ENCODE measurements at regions not wholly inside any gene's neighbourhood (a gene's known extent, or its start where the extent isn't known, plus 50 kb on each side); places are given as distances from the start of the nearest gene placed in this dataset.

GRCh38 chr1:11338284-11338924, 65.4 kb downstream of the UBIAD1 start:
- no peak for DNase-seq (ENCODE audit: low read depth, low spot score)
- no peak overlapping the region for H3K27ac ChIP-seq

- H3K27ac ChIP-seq, result no peak overlapping the region
- no peak for DNase-seq (ENCODE audit: low read depth, low spot score)
These were observed 66.6 kb downstream of the UBIAD1 start for GRCh38 chr1:11339346-11340232.

GRCh38 chr1:11340233-11340632, 67.2 kb downstream of the UBIAD1 start:
- no peak for DNase-seq (ENCODE audit: low read depth, low spot score)
- H3K27ac ChIP-seq, result no peak overlapping the region

- DNase-seq (ENCODE audit: low read depth, low spot score), result no peak
- H3K27ac ChIP-seq, result no peak overlapping the region
These were observed 69.0 kb downstream of the UBIAD1 start for GRCh38 chr1:11341901-11342552.

- H3K27ac ChIP-seq, result no peak overlapping the region
- no peak for DNase-seq (ENCODE audit: low read depth, low spot score)
These were observed 69.6 kb downstream of the UBIAD1 start for GRCh38 chr1:11342621-11343032.

- no peak overlapping the region for H3K27ac ChIP-seq
- no peak for DNase-seq (ENCODE audit: low read depth, low spot score)
These were observed 73.1 kb downstream of the UBIAD1 start for GRCh38 chr1:11345971-11346715.

- H3K27ac ChIP-seq, result no peak overlapping the region
- no peak for DNase-seq (ENCODE audit: low read depth, low spot score)
These were observed 77.3 kb downstream of the UBIAD1 start for GRCh38 chr1:11350265-11350664.

- H3K27ac ChIP-seq, result no peak overlapping the region
These were observed 79.2 kb downstream of the UBIAD1 start for GRCh38 chr1:11352058-11352715.

GRCh38 chr1:11352816-11353799, 80.1 kb downstream of the UBIAD1 start:
- H3K27ac ChIP-seq, result no peak overlapping the region

More at GRCh38 chr1:11352058-11352715, 79.2 kb downstream of the UBIAD1 start:
- no peak for DNase-seq (ENCODE audit: low read depth, low spot score)

GRCh38 chr1:11354893-11355553, 82.0 kb downstream of the UBIAD1 start:
- no peak overlapping the region for H3K27ac ChIP-seq
- DNase-seq (ENCODE audit: low read depth, low spot score), result no peak

More at GRCh38 chr1:11352816-11353799, 80.1 kb downstream of the UBIAD1 start:
- DNase-seq (ENCODE audit: low read depth, low spot score), result no peak

- DNase-seq (ENCODE audit: low read depth, low spot score), result no peak
- no peak overlapping the region for H3K27ac ChIP-seq
These were observed 82.8 kb downstream of the UBIAD1 start for GRCh38 chr1:11355559-11356475.

- H3K27ac ChIP-seq, result no peak overlapping the region
- no peak for DNase-seq (ENCODE audit: low read depth, low spot score)
These were observed 84.3 kb downstream of the UBIAD1 start for GRCh38 chr1:11357276-11357675.

GRCh38 chr1:11358984-11359383, 86.0 kb downstream of the UBIAD1 start:
- DNase-seq (ENCODE audit: low read depth, low spot score), result no peak

GRCh38 chr1:11362547-11363021, 89.6 kb downstream of the UBIAD1 start:
- no peak overlapping the region for H3K27ac ChIP-seq
- no peak for DNase-seq (ENCODE audit: low read depth, low spot score)

More at GRCh38 chr1:11358984-11359383, 86.0 kb downstream of the UBIAD1 start:
- H3K27ac ChIP-seq, result no peak overlapping the region

- no peak for DNase-seq (ENCODE audit: low read depth, low spot score)
These were observed 91.2 kb downstream of the UBIAD1 start for GRCh38 chr1:11364170-11364569.

GRCh38 chr1:11365744-11366387, 92.9 kb downstream of the UBIAD1 start:
- DNase-seq (ENCODE audit: low read depth, low spot score), result no peak
- H3K27ac ChIP-seq, result no peak overlapping the region

More at GRCh38 chr1:11364170-11364569, 91.2 kb downstream of the UBIAD1 start:
- H3K27ac ChIP-seq, result no peak overlapping the region
